ENCODE measurements at regions not wholly inside any gene's neighbourhood (a gene's known extent, or its start where the extent isn't known, plus 50 kb on each side); places are given as distances from the start of the nearest gene placed in this dataset.
A peak's percentile ranks its signal among the peaks of the same experiment; 100 is the strongest.

DNA sequence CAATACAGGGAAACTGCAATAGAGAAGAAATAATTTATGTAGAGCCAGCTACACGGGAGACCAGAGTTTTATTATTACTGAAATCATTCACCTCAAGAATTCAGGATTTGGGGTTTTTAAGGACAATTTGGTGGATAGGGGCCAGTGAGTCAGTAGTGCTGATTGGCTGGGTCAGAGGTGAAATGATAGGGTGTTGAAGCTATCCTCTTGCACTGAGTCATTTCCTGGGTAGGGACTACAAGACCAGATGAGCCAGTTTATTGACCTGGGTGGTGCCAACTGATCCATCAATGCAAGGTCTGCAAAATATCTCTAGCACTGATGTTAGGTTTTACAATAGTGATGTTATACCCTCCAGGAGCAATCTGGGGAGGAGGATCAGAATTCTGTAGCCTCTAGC, 486.3 kb downstream of the LRIG3 start:
- POLR2A ChIA-PET = no interaction called here
- Mint-ChIP-seq H3K27me3 (peaks cover 0 to 15% of the 10 kb centered on the region in 2 donors), H3K36me3 (no peaks in the 10 kb centered on the region), H3K9me3 (peaks cover 0 to 12% (median 0%) of the 10 kb centered on the region in 3 donors), H3K27ac (no peak overlapping the region), H3K4me1 (no peaks in the 10 kb centered on the region), H3K4me3 (no peak overlapping the region)
- no CpG with 5 or more reads among the region's 1 CpG for WGBS (ENCODE audit: insufficient coverage)
- ATAC-seq (replicated peaks in 1 of 4) (no peak), DNase-seq (no peak)
- H3K9me3 ChIP-seq = no peaks in the 10 kb centered on the region
- H3K36me3 ChIP-seq (ENCODE audit: control insufficient read depth in 2 of 2, extremely low read depth in 1 of 2, insufficient read depth in 1 of 2, low read length in 1 of 2) = no peaks in the 10 kb centered on the region
- no peak overlapping the region for H3K27ac ChIP-seq (ENCODE audit: low read length)
- H3K27me3 ChIP-seq (replicated peaks in 1 of 2; ENCODE audit: control insufficient read depth in 2 of 2, extremely low read depth in 1 of 2, insufficient read depth in 2 of 2, low read length in 1 of 2) = no peaks in the 10 kb centered on the region
- CTCF ChIA-PET = no interaction called here
- no peaks in the 10 kb centered on the region for H3K4me1 ChIP-seq (ENCODE audit: control insufficient read depth in 1 of 2, extremely low read depth in 1 of 2, insufficient read depth in 2 of 2, low read length in 2 of 2)
- H3K4me3 ChIP-seq (ENCODE audit: control insufficient read depth in 1 of 2, extremely low read depth in 1 of 2, low read length in 1 of 2) = no peak overlapping the region

- CTCF ChIA-PET = no interaction called here
- H3K27me3 Mint-ChIP-seq = peaks cover 0 to 15% of the 10 kb centered on the region in 2 donors
Observed at GRCh38 chr12:58434726-58435125, 485.6 kb downstream of the LRIG3 start.

DNA sequence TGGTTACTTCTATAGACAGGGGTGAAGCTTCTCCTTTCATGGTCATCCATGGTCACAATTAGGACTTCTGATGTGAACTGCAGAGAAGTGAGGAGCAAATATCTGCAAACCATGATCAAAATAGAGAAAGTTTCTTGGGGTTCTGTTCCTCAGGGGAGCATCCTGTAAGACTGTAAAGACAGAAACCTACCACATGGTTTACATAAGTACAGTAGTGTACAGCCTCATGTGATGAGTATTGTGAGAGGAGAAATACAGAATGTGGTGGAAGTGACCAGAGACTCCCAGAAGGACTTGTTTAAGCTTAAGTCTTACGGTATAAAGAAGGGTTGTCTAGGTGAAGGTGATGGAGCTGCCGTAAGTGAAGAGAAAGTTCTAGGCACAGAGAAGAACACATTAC, 484.7 kb downstream of the LRIG3 start:
- no peaks in the 10 kb centered on the region for H3K4me1 ChIP-seq (ENCODE audit: control insufficient read depth in 1 of 2, extremely low read depth in 1 of 2, insufficient read depth in 2 of 2, low read length in 2 of 2)
- Mint-ChIP-seq H3K36me3 (no peaks in the 10 kb centered on the region), H3K4me3 (no peak overlapping the region), H3K27me3 (peaks cover 0 to 15% of the 10 kb centered on the region in 2 donors), H3K4me1 (no peaks in the 10 kb centered on the region), H3K27ac (no peak overlapping the region), H3K9me3 (peaks cover 0 to 12% (median 0%) of the 10 kb centered on the region in 3 donors)
- ATAC-seq (replicated peaks in 1 of 4) = no peak
- WGBS (ENCODE audit: insufficient coverage) = 95% methylated on average over 2 of the region's 2 CpGs
- no peaks in the 10 kb centered on the region for H3K9me3 ChIP-seq
- ChIA-PET CTCF (no interaction called here), POLR2A (no interaction called here)
- no peak for DNase-seq
- H3K36me3 ChIP-seq (ENCODE audit: control insufficient read depth in 2 of 2, extremely low read depth in 1 of 2, insufficient read depth in 1 of 2, low read length in 1 of 2) = no peaks in the 10 kb centered on the region
- no peak overlapping the region for H3K27ac ChIP-seq (ENCODE audit: low read length)
- no peaks in the 10 kb centered on the region for H3K27me3 ChIP-seq (replicated peaks in 1 of 2; ENCODE audit: control insufficient read depth in 2 of 2, extremely low read depth in 1 of 2, insufficient read depth in 2 of 2, low read length in 1 of 2)
- H3K4me3 ChIP-seq (ENCODE audit: control insufficient read depth in 1 of 2, extremely low read depth in 1 of 2, low read length in 1 of 2) = no peak overlapping the region

More at GRCh38 chr12:58434726-58435125, 485.6 kb downstream of the LRIG3 start:
- Histone ChIP-seq H3K4me1 (ENCODE audit: control insufficient read depth in 1 of 2, extremely low read depth in 1 of 2, insufficient read depth in 2 of 2, low read length in 2 of 2) (no peaks in the 10 kb centered on the region), H3K27ac (ENCODE audit: low read length) (no peak overlapping the region), H3K9me3 (no peaks in the 10 kb centered on the region), H3K27me3 (replicated peaks in 1 of 2; ENCODE audit: control insufficient read depth in 2 of 2, extremely low read depth in 1 of 2, insufficient read depth in 2 of 2, low read length in 1 of 2) (no peaks in the 10 kb centered on the region), H3K36me3 (ENCODE audit: control insufficient read depth in 2 of 2, extremely low read depth in 1 of 2, insufficient read depth in 1 of 2, low read length in 1 of 2) (no peaks in the 10 kb centered on the region), H3K4me3 (ENCODE audit: control insufficient read depth in 1 of 2, extremely low read depth in 1 of 2, low read length in 1 of 2) (no peak overlapping the region)
- POLR2A ChIA-PET = no interaction called here
- no peaks in the 10 kb centered on the region for H3K36me3 Mint-ChIP-seq
- H3K27ac Mint-ChIP-seq = no peak overlapping the region
- H3K4me1 Mint-ChIP-seq = no peaks in the 10 kb centered on the region
- peaks cover 0 to 12% (median 0%) of the 10 kb centered on the region in 3 donors for H3K9me3 Mint-ChIP-seq
- no peak for DNase-seq
- no peak for ATAC-seq (replicated peaks in 1 of 4)
- no peak overlapping the region for H3K4me3 Mint-ChIP-seq

- H3K27ac ChIP-seq (ENCODE audit: low read length) = no peak overlapping the region
- ChIA-PET POLR2A (no interaction called here), CTCF (no interaction called here)
- Mint-ChIP-seq H3K9me3 (no peaks in the 10 kb centered on the region), H3K36me3 (no peaks in the 10 kb centered on the region), H3K4me3 (no peak overlapping the region), H3K4me1 (no peaks in the 10 kb centered on the region), H3K27me3 (peaks cover 0 to 7% of the 10 kb centered on the region in 2 donors), H3K27ac (no peak overlapping the region)
- no peaks in the 10 kb centered on the region for H3K9me3 ChIP-seq
- DNase-seq (no peak), ATAC-seq (replicated peaks in 1 of 4) (no peak)
- H3K4me1 ChIP-seq (ENCODE audit: control insufficient read depth in 1 of 2, extremely low read depth in 1 of 2, insufficient read depth in 2 of 2, low read length in 2 of 2) = no peaks in the 10 kb centered on the region
- H3K27me3 ChIP-seq (replicated peaks in 1 of 2; ENCODE audit: control insufficient read depth in 2 of 2, extremely low read depth in 1 of 2, insufficient read depth in 2 of 2, low read length in 1 of 2) = no peaks in the 10 kb centered on the region
- no peaks in the 10 kb centered on the region for H3K36me3 ChIP-seq (ENCODE audit: control insufficient read depth in 2 of 2, extremely low read depth in 1 of 2, insufficient read depth in 1 of 2, low read length in 1 of 2)
- H3K4me3 ChIP-seq (ENCODE audit: control insufficient read depth in 1 of 2, extremely low read depth in 1 of 2, low read length in 1 of 2) = no peak overlapping the region
- 20% methylated on average over 1 of the region's 2 CpGs for WGBS (ENCODE audit: insufficient coverage)
Observed at GRCh38 chr12:58441483-58441882, 478.8 kb downstream of the LRIG3 start.

DNA sequence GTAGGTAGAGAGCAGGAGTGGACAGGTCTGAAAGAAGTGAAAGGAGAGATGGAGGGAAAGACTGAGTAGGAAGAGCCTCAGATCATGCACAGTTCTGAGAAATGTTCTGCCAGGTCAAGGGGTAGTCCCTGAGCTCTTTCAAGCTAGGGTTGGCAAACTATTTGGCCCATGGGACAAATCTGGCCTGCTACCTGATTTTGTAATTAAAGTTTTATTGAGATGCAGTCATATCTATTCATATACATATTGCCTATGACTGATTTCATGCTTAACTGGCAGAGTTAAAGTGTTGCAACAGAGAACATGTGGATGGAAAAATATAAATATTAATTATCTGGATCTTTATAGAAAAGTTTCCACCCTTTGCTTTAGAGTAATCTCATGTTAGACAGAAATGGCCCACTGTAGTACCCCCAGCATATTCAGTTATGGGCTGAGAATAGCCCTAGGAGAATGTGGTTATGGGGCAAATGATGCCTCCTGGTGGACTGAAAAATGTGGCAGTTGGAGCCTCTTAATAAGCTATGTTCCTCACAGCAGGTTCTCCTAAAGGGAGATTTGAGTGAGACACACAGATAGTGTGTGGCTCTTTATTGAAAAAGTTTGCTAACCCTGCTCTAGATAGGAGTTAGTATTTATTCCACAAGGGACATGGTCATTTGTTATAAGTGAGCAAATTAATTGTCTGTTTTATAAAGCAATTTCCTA, 476.9 kb downstream of the LRIG3 start:
- Mint-ChIP-seq H3K4me1 (no peaks in the 10 kb centered on the region), H3K27me3 (peaks cover 0 to 3% of the 10 kb centered on the region in 2 donors), H3K4me3 (no peak overlapping the region), H3K9me3 (no peaks in the 10 kb centered on the region), H3K36me3 (no peaks in the 10 kb centered on the region), H3K27ac (no peak overlapping the region)
- Histone ChIP-seq H3K36me3 (ENCODE audit: control insufficient read depth in 2 of 2, extremely low read depth in 1 of 2, insufficient read depth in 1 of 2, low read length in 1 of 2) (no peaks in the 10 kb centered on the region), H3K4me3 (ENCODE audit: control insufficient read depth in 1 of 2, extremely low read depth in 1 of 2, low read length in 1 of 2) (no peak overlapping the region), H3K27me3 (replicated peaks in 1 of 2; ENCODE audit: control insufficient read depth in 2 of 2, extremely low read depth in 1 of 2, insufficient read depth in 2 of 2, low read length in 1 of 2) (no peaks in the 10 kb centered on the region), H3K27ac (ENCODE audit: low read length) (no peak overlapping the region), H3K4me1 (ENCODE audit: control insufficient read depth in 1 of 2, extremely low read depth in 1 of 2, insufficient read depth in 2 of 2, low read length in 2 of 2) (no peaks in the 10 kb centered on the region), H3K9me3 (no peaks in the 10 kb centered on the region)
- ATAC-seq (replicated peaks in 1 of 4) (no peak), DNase-seq (peak in 3 of 35 experiments; percentile 0 to 14 (median 0))
- ChIA-PET POLR2A (no interaction called here), CTCF (interaction anchor here in 1 of 2 donors (2.1 kb wide), 1 partner anchor 97 kb away, joined by 5 read pairs; no protein-coding TSS in a partner anchor)

GRCh38 chr12:58443981-58444371, 476.3 kb downstream of the LRIG3 start:
- CTCF ChIA-PET = interaction anchor here in 1 of 2 donors (2.1 kb wide), 1 partner anchor 98 kb away, joined by 5 read pairs; no protein-coding TSS in a partner anchor
- no peaks in the 10 kb centered on the region for H3K9me3 Mint-ChIP-seq

More at GRCh38 chr12:58443981-58444371, 476.3 kb downstream of the LRIG3 start:
- Histone ChIP-seq H3K9me3 (no peaks in the 10 kb centered on the region), H3K27me3 (replicated peaks in 1 of 2; ENCODE audit: control insufficient read depth in 2 of 2, extremely low read depth in 1 of 2, insufficient read depth in 2 of 2, low read length in 1 of 2) (no peaks in the 10 kb centered on the region), H3K27ac (ENCODE audit: low read length) (no peak overlapping the region), H3K4me3 (ENCODE audit: control insufficient read depth in 1 of 2, extremely low read depth in 1 of 2, low read length in 1 of 2) (no peak overlapping the region), H3K4me1 (ENCODE audit: control insufficient read depth in 1 of 2, extremely low read depth in 1 of 2, insufficient read depth in 2 of 2, low read length in 2 of 2) (no peaks in the 10 kb centered on the region), H3K36me3 (ENCODE audit: control insufficient read depth in 2 of 2, extremely low read depth in 1 of 2, insufficient read depth in 1 of 2, low read length in 1 of 2) (no peaks in the 10 kb centered on the region)
- 100% methylated on average over 2 of the region's 8 CpGs for WGBS (ENCODE audit: insufficient coverage)
- ATAC-seq (replicated peaks in 1 of 4) (no peak), DNase-seq (no peak)
- Mint-ChIP-seq H3K27me3 (peaks cover 0 to 3% of the 10 kb centered on the region in 2 donors), H3K27ac (no peak overlapping the region), H3K36me3 (no peaks in the 10 kb centered on the region), H3K4me1 (no peaks in the 10 kb centered on the region), H3K4me3 (no peak overlapping the region)
- POLR2A ChIA-PET = interaction anchor here in 1 of 2 donors (0.6 kb wide), 1 partner anchor 212 kb away, joined by 7 read pairs; no protein-coding TSS in a partner anchor
